Gastroesophageal sphincter (tissue), 4 donors: ENCODE measurements at regions not wholly inside any gene's neighbourhood (a gene's known extent, or its start where the extent isn't known, plus 50 kb on each side); places are given as distances from the start of the nearest gene placed in this dataset.
A peak's percentile ranks its signal among the peaks of the same experiment; 100 is the strongest.

ENCODE experiments used
- ATAC-seq: fragments of 150-250 bp; one replicate; pipeline ENCODE4 v1.9.1; 2016; ENCODE audit warnings: mild to moderate bottlenecking, moderate library complexity
- H3K27ac ChIP-seq, 4 donors: fragments of 200-600 bp; sonication (generic) in 3 of 4; 1 replicate in 3 of 4; 2 replicates in 1 of 4; pipeline ENCODE4 v1.5.1; 2016 to 2019
- H3K27me3 ChIP-seq: fragments of 200-600 bp; sonication (generic); one replicate; pipeline ENCODE4 v1.5.1; 2019
- H3K36me3 ChIP-seq, 2 donors: fragments of 200-600 bp; sonication (generic); one replicate each; pipeline ENCODE4 v1.5.1; 2019; ENCODE audit warnings: control low read depth in 1 of 2
- H3K4me1 ChIP-seq, 3 donors: fragments of 200-600 bp; sonication (generic); 1 replicate in 2 of 3; 2 replicates in 1 of 3; pipeline ENCODE4 v1.5.1; 2016 to 2019; ENCODE audit warnings: control low read depth in 2 of 3
- H3K4me3 ChIP-seq, 2 donors: fragments of 200-600 bp; sonication (generic); one replicate each; pipeline ENCODE4 v1.5.1; 2019; ENCODE audit warnings: mild to moderate bottlenecking in 1 of 2, moderate library complexity in 1 of 2
- H3K9me3 ChIP-seq, 3 donors: fragments of 200-600 bp; sonication (generic); one replicate each; pipeline ENCODE4 v1.5.1; 2017 to 2019; ENCODE audit warnings: control low read depth in 2 of 3
- CTCF ChIP-seq, 4 experiments: fragments of 200-600 bp in 2 of 4; fragments of 450-650 bp in 2 of 4; sonication (generic) in 1 of 4; IDR thresholded peaks; one replicate each; pipeline ENCODE4 v1.5.1; 2017 to 2019; ENCODE audit warnings: antibody characterized with exemption in 4 of 4, mild to moderate bottlenecking in 2 of 4, moderate library complexity in 2 of 4
- EP300 ChIP-seq: sonication (generic); formaldehyde crosslinking; IDR thresholded peaks from one replicate; pipeline ENCODE4 v1.6.1; 2017; ENCODE audit warnings: antibody characterized with exemption, mild to moderate bottlenecking
- POLR2A ChIP-seq, 2 donors: fragments of 450-650 bp; IDR thresholded peaks; one replicate each; pipeline ENCODE4 v1.6.1; 2017; ENCODE audit warnings: antibody characterized with exemption in 2 of 2, mild to moderate bottlenecking in 2 of 2, moderate library complexity in 1 of 2
- POLR2AphosphoS5 ChIP-seq: sonication (generic); formaldehyde crosslinking; IDR thresholded peaks from one replicate; pipeline ENCODE4 v1.6.1; 2017; ENCODE audit warnings: antibody characterized with exemption
- WGBS, 2 donors: methylation state at CpG; one replicate each; pipeline ENCODE4 v1.1.5; 2018; ENCODE audit warnings: low coverage in 1 of 2; 5-methylcytosine and 5-hydroxymethylcytosine counted together

- H3K27me3 ChIP-seq = peaks cover 6% of the 10 kb centered on the region
- 0 to 50% methylated on average over 1 to 2 of the region's 2 CpGs for WGBS, 2 donors
- no peak overlapping the region for H3K27ac ChIP-seq
- no peaks in the 10 kb centered on the region for H3K9me3 ChIP-seq
- no peaks in the 10 kb centered on the region for H3K4me1 ChIP-seq
- no peak overlapping the region for H3K4me3 ChIP-seq
- no peaks in the 10 kb centered on the region for H3K36me3 ChIP-seq
- no peak for ATAC-seq
- no peak for TF ChIP-seq CTCF (IDR thresholded peaks at IDR 0.05)
Measured at GRCh38 chr2:177077778-177078177, 134.8 kb upstream of the HNRNPA3 start.

- 39 to 44% methylated on average over 2 to 3 of the region's 3 CpGs for WGBS, 2 donors
- no peaks in the 10 kb centered on the region for H3K36me3 ChIP-seq
- H3K27ac ChIP-seq = no peak overlapping the region
- peaks cover 6% of the 10 kb centered on the region for H3K27me3 ChIP-seq
- no peak for TF ChIP-seq POLR2A (IDR thresholded peaks at IDR 0.05)
- no peak for TF ChIP-seq EP300
- TF ChIP-seq POLR2AphosphoS5 = peak; percentile 78
- TF ChIP-seq CTCF (IDR thresholded peaks at IDR 0.05) = no peak
- no peaks in the 10 kb centered on the region for H3K4me1 ChIP-seq
- H3K4me3 ChIP-seq = no peak overlapping the region
- no peaks in the 10 kb centered on the region for H3K9me3 ChIP-seq
- peak; percentile 48 for ATAC-seq
Measured at GRCh38 chr2:177078416-177078815, 134.2 kb upstream of the HNRNPA3 start.

- WGBS, 2 donors = 54 to 62% methylated on average over 3 of the region's 3 CpGs
Measured at GRCh38 chr2:177078855-177079254, 133.7 kb upstream of the HNRNPA3 start.

GRCh38 chr2:177080746-177081284, 131.8 kb upstream of the HNRNPA3 start:
- TF ChIP-seq CTCF (IDR thresholded peaks at IDR 0.05) (no peak), EP300 (no peak)
- Histone ChIP-seq H3K36me3 (no peaks in the 10 kb centered on the region), H3K9me3 (no peaks in the 10 kb centered on the region), H3K4me3 (no peak overlapping the region), H3K4me1 (no peaks in the 10 kb centered on the region), H3K27me3 (peaks cover 6% of the 10 kb centered on the region), H3K27ac (no peak overlapping the region)
- WGBS, 2 donors = 91% methylated on average over 3 of the region's 3 CpGs; no CpG with 5 or more reads in 1 of the 2 donors
- no peak for ATAC-seq

More at GRCh38 chr2:177078855-177079254, 133.7 kb upstream of the HNRNPA3 start:
- H3K4me3 ChIP-seq = no peak overlapping the region
- H3K27ac ChIP-seq = no peak overlapping the region
- TF ChIP-seq POLR2A (IDR thresholded peaks at IDR 0.05) (no peak), EP300 (no peak), CTCF (IDR thresholded peaks at IDR 0.05) (no peak), POLR2AphosphoS5 (no peak)
- no peaks in the 10 kb centered on the region for H3K36me3 ChIP-seq
- H3K4me1 ChIP-seq = no peaks in the 10 kb centered on the region
- peaks cover 6% of the 10 kb centered on the region for H3K27me3 ChIP-seq
- no peak for ATAC-seq
- no peaks in the 10 kb centered on the region for H3K9me3 ChIP-seq

GRCh38 chr2:177084607-177085006, 128.0 kb upstream of the HNRNPA3 start:
- Histone ChIP-seq H3K4me3 (no peak overlapping the region), H3K27me3 (peaks cover 6% of the 10 kb centered on the region), H3K9me3 (no peaks in the 10 kb centered on the region), H3K27ac (no peak overlapping the region), H3K36me3 (no peaks in the 10 kb centered on the region), H3K4me1 (no peaks in the 10 kb centered on the region)
- whole genome bisulfite sequencing, 2 donors = 34 to 50% methylated on average over 2 to 4 of the region's 4 CpGs
- ATAC-seq = no peak
- TF ChIP-seq CTCF (IDR thresholded peaks at IDR 0.05) (no peak), POLR2A (IDR thresholded peaks at IDR 0.05) (no peak), POLR2AphosphoS5 (no peak), EP300 (no peak)
